ENCODE measurements at regions not wholly inside any gene's neighbourhood (a gene's known extent, or its start where the extent isn't known, plus 50 kb on each side); places are given as distances from the start of the nearest gene placed in this dataset.

GRCh38 chr3:44175070-44175469 is 66.6 kb upstream of the TOPAZ1 start:
- no peak for DNase-seq (ENCODE audit: low spot score)
- no peak overlapping the region for H3K4me3 ChIP-seq (ENCODE audit: low read length in 2 of 2)
- H2BK120ac ChIP-seq (ENCODE audit: low read depth, low read length), result no peak overlapping the region
- H3K27me3 ChIP-seq (ENCODE audit: control insufficient read depth in 3 of 3, insufficient read depth in 3 of 3, low read depth in 1 of 3, low read length in 3 of 3), result no peaks in the 10 kb centered on the region
- no peak overlapping the region for H3K4ac ChIP-seq (ENCODE audit: low read length)
- no peak overlapping the region for H3K23ac ChIP-seq (ENCODE audit: low read depth, low read length, poor library complexity)
- no peaks in the 10 kb centered on the region for H3K4me1 ChIP-seq (ENCODE audit: control insufficient read depth in 2 of 2, insufficient read depth in 1 of 2, low read depth in 1 of 2, low read length in 2 of 2)
- WGBS, 2 donors (ENCODE audit: extremely low coverage in 2 of 2, insufficient read length in 2 of 2, insufficient replicate concordance in 1 of 2), result no CpG with 5 or more reads among the region's 2 CpGs
- H3K36me3 ChIP-seq (replicated peaks in 1 of 2; ENCODE audit: control insufficient read depth in 2 of 2, insufficient read depth in 2 of 2, low read length in 2 of 2), result no peaks in the 10 kb centered on the region
- H4K8ac ChIP-seq (ENCODE audit: low read depth, low read length), result no peak overlapping the region
- H3K18ac ChIP-seq (ENCODE audit: low read length), result no peak overlapping the region
- no peak overlapping the region for H3K9ac ChIP-seq (ENCODE audit: low read depth, low read length, poor library complexity)
- no peak overlapping the region for H3K14ac ChIP-seq (ENCODE audit: low read length)
- no peak overlapping the region for H2BK5ac ChIP-seq (ENCODE audit: low read length)
- H3K4me2 ChIP-seq (ENCODE audit: insufficient read depth, low read length, poor library complexity, severe bottlenecking), result no peak overlapping the region
- H3K79me1 ChIP-seq (ENCODE audit: low read depth, low read length), result no peaks in the 10 kb centered on the region
- no peak overlapping the region for H2BK12ac ChIP-seq (ENCODE audit: low read length)
- no peak overlapping the region for H2AFZ ChIP-seq (ENCODE audit: low read length)
- no peak overlapping the region for H3K27ac ChIP-seq (replicated peaks; ENCODE audit: low read length)
- H3K9me3 ChIP-seq (replicated peaks in 1 of 2; ENCODE audit: control insufficient read depth in 2 of 2, insufficient read depth in 1 of 2, low read depth in 1 of 2, low read length in 2 of 2), result no peaks in the 10 kb centered on the region
- no peak overlapping the region for H2AK5ac ChIP-seq (ENCODE audit: low read depth, low read length)
- no peak overlapping the region for H4K91ac ChIP-seq (ENCODE audit: low read depth, low read length, poor library complexity)
- H2BK15ac ChIP-seq (ENCODE audit: low read length), result no peak overlapping the region

GRCh38 chr3:44179246-44179645 is 62.4 kb upstream of the TOPAZ1 start:
- DNase-seq (ENCODE audit: low spot score), result no peak
- WGBS, 2 donors (ENCODE audit: extremely low coverage in 2 of 2, insufficient read length in 2 of 2, insufficient replicate concordance in 1 of 2), result no CpG with 5 or more reads among the region's 4 CpGs
- no peaks in the 10 kb centered on the region for H3K9me3 ChIP-seq (replicated peaks in 1 of 2; ENCODE audit: control insufficient read depth in 2 of 2, insufficient read depth in 1 of 2, low read depth in 1 of 2, low read length in 2 of 2)
- H4K91ac ChIP-seq (ENCODE audit: low read depth, low read length, poor library complexity), result no peak overlapping the region
- no peak overlapping the region for H3K4me3 ChIP-seq (ENCODE audit: low read length in 2 of 2)
- H4K8ac ChIP-seq (ENCODE audit: low read depth, low read length), result no peak overlapping the region
- no peak overlapping the region for H3K9ac ChIP-seq (ENCODE audit: low read depth, low read length, poor library complexity)
- H3K23ac ChIP-seq (ENCODE audit: low read depth, low read length, poor library complexity), result no peak overlapping the region
- H2BK15ac ChIP-seq (ENCODE audit: low read length), result no peak overlapping the region
- H3K27ac ChIP-seq (replicated peaks; ENCODE audit: low read length), result no peak overlapping the region
- H2AFZ ChIP-seq (ENCODE audit: low read length), result no peak overlapping the region
- H2AK5ac ChIP-seq (ENCODE audit: low read depth, low read length), result no peak overlapping the region
- H3K18ac ChIP-seq (ENCODE audit: low read length), result no peak overlapping the region
- H3K4ac ChIP-seq (ENCODE audit: low read length), result no peak overlapping the region
- no peak overlapping the region for H3K4me2 ChIP-seq (ENCODE audit: insufficient read depth, low read length, poor library complexity, severe bottlenecking)
- H2BK120ac ChIP-seq (ENCODE audit: low read depth, low read length), result no peak overlapping the region
- H3K14ac ChIP-seq (ENCODE audit: low read length), result no peak overlapping the region
- no peak overlapping the region for H2BK5ac ChIP-seq (ENCODE audit: low read length)
- no peaks in the 10 kb centered on the region for H3K36me3 ChIP-seq (replicated peaks in 1 of 2; ENCODE audit: control insufficient read depth in 2 of 2, insufficient read depth in 2 of 2, low read length in 2 of 2)
- H3K4me1 ChIP-seq (ENCODE audit: control insufficient read depth in 2 of 2, insufficient read depth in 1 of 2, low read depth in 1 of 2, low read length in 2 of 2), result peaks cover 0 to 2% of the 10 kb centered on the region in 2 donors
- no peaks in the 10 kb centered on the region for H3K27me3 ChIP-seq (ENCODE audit: control insufficient read depth in 3 of 3, insufficient read depth in 3 of 3, low read depth in 1 of 3, low read length in 3 of 3)
- no peaks in the 10 kb centered on the region for H3K79me1 ChIP-seq (ENCODE audit: low read depth, low read length)
- H2BK12ac ChIP-seq (ENCODE audit: low read length), result no peak overlapping the region

GRCh38 chr3:44184319-44184953 is 57.2 kb upstream of the TOPAZ1 start:
- WGBS, 2 donors (ENCODE audit: extremely low coverage in 2 of 2, insufficient read length in 2 of 2, insufficient replicate concordance in 1 of 2), result no CpG with 5 or more reads among the region's 14 CpGs
- peaks cover 0 to 3% (median 0%) of the 10 kb centered on the region in 3 experiments for H3K27me3 ChIP-seq (ENCODE audit: control insufficient read depth in 3 of 3, insufficient read depth in 3 of 3, low read depth in 1 of 3, low read length in 3 of 3)
- H3K36me3 ChIP-seq (replicated peaks in 1 of 2; ENCODE audit: control insufficient read depth in 2 of 2, insufficient read depth in 2 of 2, low read length in 2 of 2), result no peaks in the 10 kb centered on the region
- no peak overlapping the region for H2BK12ac ChIP-seq (ENCODE audit: low read length)
- H2BK15ac ChIP-seq (ENCODE audit: low read length), result no peak overlapping the region
- no peak overlapping the region for H3K9ac ChIP-seq (ENCODE audit: low read depth, low read length, poor library complexity)
- H3K4me3 ChIP-seq (ENCODE audit: low read length in 2 of 2), result no peak overlapping the region
- H2BK5ac ChIP-seq (ENCODE audit: low read length), result no peak overlapping the region
- no peak overlapping the region for H3K27ac ChIP-seq (replicated peaks; ENCODE audit: low read length)
- no peak overlapping the region for H2BK120ac ChIP-seq (ENCODE audit: low read depth, low read length)
- no peak overlapping the region for H3K14ac ChIP-seq (ENCODE audit: low read length)
- H3K4me2 ChIP-seq (ENCODE audit: insufficient read depth, low read length, poor library complexity, severe bottlenecking), result no peak overlapping the region
- H3K4ac ChIP-seq (ENCODE audit: low read length), result no peak overlapping the region
- H2AK5ac ChIP-seq (ENCODE audit: low read depth, low read length), result no peak overlapping the region
- no peaks in the 10 kb centered on the region for H3K79me1 ChIP-seq (ENCODE audit: low read depth, low read length)
- no peak overlapping the region for H3K23ac ChIP-seq (ENCODE audit: low read depth, low read length, poor library complexity)
- H4K91ac ChIP-seq (ENCODE audit: low read depth, low read length, poor library complexity), result no peak overlapping the region
- peaks cover 0 to 5% of the 10 kb centered on the region in 2 donors for H3K4me1 ChIP-seq (ENCODE audit: control insufficient read depth in 2 of 2, insufficient read depth in 1 of 2, low read depth in 1 of 2, low read length in 2 of 2)
- H3K9me3 ChIP-seq (replicated peaks in 1 of 2; ENCODE audit: control insufficient read depth in 2 of 2, insufficient read depth in 1 of 2, low read depth in 1 of 2, low read length in 2 of 2), result no peaks in the 10 kb centered on the region
- no peak for DNase-seq (ENCODE audit: low spot score)
- H3K18ac ChIP-seq (ENCODE audit: low read length), result no peak overlapping the region
- H2AFZ ChIP-seq (ENCODE audit: low read length), result no peak overlapping the region
- H4K8ac ChIP-seq (ENCODE audit: low read depth, low read length), result no peak overlapping the region

- no peak overlapping the region for H3K4ac ChIP-seq (ENCODE audit: low read length)
- no peak overlapping the region for H3K9ac ChIP-seq (ENCODE audit: low read depth, low read length, poor library complexity)
- no peak overlapping the region for H3K23ac ChIP-seq (ENCODE audit: low read depth, low read length, poor library complexity)
- no peak overlapping the region for H2BK120ac ChIP-seq (ENCODE audit: low read depth, low read length)
- no peak overlapping the region for H3K4me3 ChIP-seq (ENCODE audit: low read length in 2 of 2)
- no peaks in the 10 kb centered on the region for H3K36me3 ChIP-seq (replicated peaks in 1 of 2; ENCODE audit: control insufficient read depth in 2 of 2, insufficient read depth in 2 of 2, low read length in 2 of 2)
- no peak for DNase-seq (ENCODE audit: low spot score)
- peaks cover 0 to 5% of the 10 kb centered on the region in 2 donors for H3K4me1 ChIP-seq (ENCODE audit: control insufficient read depth in 2 of 2, insufficient read depth in 1 of 2, low read depth in 1 of 2, low read length in 2 of 2)
- H3K4me2 ChIP-seq (ENCODE audit: insufficient read depth, low read length, poor library complexity, severe bottlenecking), result no peak overlapping the region
- no peak overlapping the region for H2BK12ac ChIP-seq (ENCODE audit: low read length)
- no peak overlapping the region for H2BK15ac ChIP-seq (ENCODE audit: low read length)
- no peak overlapping the region for H4K8ac ChIP-seq (ENCODE audit: low read depth, low read length)
- H3K18ac ChIP-seq (ENCODE audit: low read length), result no peak overlapping the region
- peaks cover 0 to 3% (median 0%) of the 10 kb centered on the region in 3 experiments for H3K27me3 ChIP-seq (ENCODE audit: control insufficient read depth in 3 of 3, insufficient read depth in 3 of 3, low read depth in 1 of 3, low read length in 3 of 3)
- H2BK5ac ChIP-seq (ENCODE audit: low read length), result no peak overlapping the region
- no peak overlapping the region for H2AFZ ChIP-seq (ENCODE audit: low read length)
- H3K27ac ChIP-seq (replicated peaks; ENCODE audit: low read length), result no peak overlapping the region
- no peak overlapping the region for H2AK5ac ChIP-seq (ENCODE audit: low read depth, low read length)
- WGBS, 2 donors (ENCODE audit: extremely low coverage in 2 of 2, insufficient read length in 2 of 2, insufficient replicate concordance in 1 of 2), result no CpG with 5 or more reads among the region's 4 CpGs
- no peak overlapping the region for H3K14ac ChIP-seq (ENCODE audit: low read length)
- no peaks in the 10 kb centered on the region for H3K79me1 ChIP-seq (ENCODE audit: low read depth, low read length)
- H4K91ac ChIP-seq (ENCODE audit: low read depth, low read length, poor library complexity), result no peak overlapping the region
- no peaks in the 10 kb centered on the region for H3K9me3 ChIP-seq (replicated peaks in 1 of 2; ENCODE audit: control insufficient read depth in 2 of 2, insufficient read depth in 1 of 2, low read depth in 1 of 2, low read length in 2 of 2)
Observed at GRCh38 chr3:44185396-44185915, 56.2 kb upstream of the TOPAZ1 start.

Data from neuronal stem cell (in vitro differentiated cells).